SK-N-SH (cell line): ENCODE measurements at regions not wholly inside any gene's neighbourhood (a gene's known extent, or its start where the extent isn't known, plus 50 kb on each side); places are given as distances from the start of the nearest gene placed in this dataset.

Experiments used
- EP300 ChIP-seq, 2 experiments: IDR thresholded peaks; 2 replicates each; pipeline versions ENCODE4 v1.4.0 to v1.6.1; 2012; ENCODE audit warnings: borderline replicate concordance in 1 of 2, low read depth in 1 of 2, low read length in 1 of 2
- SMC3 ChIP-seq: IDR thresholded peaks from 2 replicates; pipeline ENCODE4 v1.6.1; 2012; ENCODE audit warnings: low read depth, low read length, improper control_type of control experiment
- ZBTB33 ChIP-seq: IDR thresholded peaks from 2 replicates; pipeline ENCODE4 v1.4.0; 2012; ENCODE audit warnings: low read depth, borderline replicate concordance

GRCh38 chr12:126282691-126283090, 1217.5 kb downstream of the AACS start:
- TF ChIP-seq EP300 (IDR thresholded peaks at IDR 0.05; ENCODE audit: borderline replicate concordance in 1 of 2, low read depth in 1 of 2, low read length in 1 of 2), result no peak
- no peak for TF ChIP-seq ZBTB33
- TF ChIP-seq SMC3, result no peak
